ENCODE measurements at regions not wholly inside any gene's neighbourhood (a gene's known extent, or its start where the extent isn't known, plus 50 kb on each side); places are given as distances from the start of the nearest gene placed in this dataset.

- TF ChIP-seq POLR2A (IDR thresholded peaks at IDR 0.05) (no peak), CTCF (IDR thresholded peaks at IDR 0.05) (no peak)
Observed at GRCh38 chr4:63049278-63049677, 1360.0 kb downstream of the TECRL start.
